Choroid plexus epithelial cell (primary cell): ENCODE measurements at regions not wholly inside any gene's neighbourhood (a gene's known extent, or its start where the extent isn't known, plus 50 kb on each side); places are given as distances from the start of the nearest gene placed in this dataset.

ENCODE experiments used
- DNase-seq: peaks from one replicate; pipeline ENCODE4 v3.0.0-alpha.2; 2010; ENCODE audit warnings: low read depth
- H3K4me3 ChIP-seq: 2 replicates; pipeline ENCODE4 v1.5.1; 2011; ENCODE audit warnings: low read depth, mild to moderate bottlenecking, control low read depth, low read length, moderate library complexity
- CTCF ChIP-seq: conservative IDR thresholded peaks from 2 replicates; pipeline ENCODE4 v1.5.1; 2011; ENCODE audit warnings: low read depth, mild to moderate bottlenecking, control low read depth, inconsistent platforms, low read length, moderate library complexity

- DNase-seq = peak; percentile 28
- TF ChIP-seq CTCF = no peak
- no peak overlapping the region for H3K4me3 ChIP-seq
These were observed 295.9 kb upstream of the ZNF608 start for GRCh38 chr5:125042261-125042890.

- peak; percentile 93 for DNase-seq
- no peak overlapping the region for H3K4me3 ChIP-seq
These were observed 297.4 kb upstream of the ZNF608 start for GRCh38 chr5:125043781-125044391.

GRCh38 chr5:125044491-125045282 is 298.2 kb upstream of the ZNF608 start:
- no peak for TF ChIP-seq CTCF
- H3K4me3 ChIP-seq = no peak overlapping the region
- DNase-seq = peak; percentile 64

More at GRCh38 chr5:125043781-125044391, 297.4 kb upstream of the ZNF608 start:
- no peak for TF ChIP-seq CTCF

GRCh38 chr5:125045646-125046045 is 299.2 kb upstream of the ZNF608 start:
- no peak for DNase-seq

GRCh38 chr5:125046838-125047237 is 300.4 kb upstream of the ZNF608 start:
- H3K4me3 ChIP-seq = no peak overlapping the region
- DNase-seq = no peak
- TF ChIP-seq CTCF = no peak

More at GRCh38 chr5:125045646-125046045, 299.2 kb upstream of the ZNF608 start:
- no peak overlapping the region for H3K4me3 ChIP-seq
- TF ChIP-seq CTCF = no peak

- H3K4me3 ChIP-seq = no peak overlapping the region
- DNase-seq = no peak
- TF ChIP-seq CTCF = no peak
These were observed 301.4 kb upstream of the ZNF608 start for GRCh38 chr5:125047871-125048270.
